Right lobe of liver (tissue), 6 donors: ENCODE measurements at regions not wholly inside any gene's neighbourhood (a gene's known extent, or its start where the extent isn't known, plus 50 kb on each side); places are given as distances from the start of the nearest gene placed in this dataset.
A peak's percentile ranks its signal among the peaks of the same experiment; 100 is the strongest.

Source experiments
- ATAC-seq, 4 donors: fragments of 200-7000 bp; cut with Tn5 transposase; one replicate each; pipeline ENCODE4 v1.9.1; 2020; ENCODE audit warnings: mild to moderate bottlenecking in 4 of 4, moderate library complexity in 4 of 4
- DNase-seq, 3 donors: peaks; one replicate each; pipeline ENCODE4 v3.0.0-alpha.2; 2020
- H3K27ac ChIP-seq, 3 donors: fragments of 200-600 bp; one replicate each; pipeline ENCODE4 v1.8.0; 2022
- H3K27me3 ChIP-seq, 2 donors: fragments of 200-600 bp; one replicate each; pipeline ENCODE4 v1.8.0; 2022
- H3K36me3 ChIP-seq, 4 donors: fragments of 200-600 bp; sonication (generic) in 1 of 4; one replicate each; pipeline versions ENCODE4 v1.5.1 to v1.8.0; 2017 to 2022; ENCODE audit warnings: control low read depth in 1 of 4
- H3K4me1 ChIP-seq, 4 donors: fragments of 200-600 bp; sonication (generic) in 1 of 4; one replicate each; pipeline versions ENCODE4 v1.5.1 to v1.8.0; 2017 to 2022; ENCODE audit warnings: control low read depth in 1 of 4
- H3K4me3 ChIP-seq, 3 donors: fragments of 200-600 bp; one replicate each; pipeline ENCODE4 v1.8.0; 2022
- H3K9me3 ChIP-seq, 4 donors: fragments of 200-600 bp; sonication (generic) in 1 of 4; one replicate each; pipeline versions ENCODE4 v1.5.1 to v1.8.0; 2017 to 2022; ENCODE audit warnings: control low read depth in 1 of 4
- POLR2A ChIP-seq: fragments of 450-650 bp; IDR thresholded peaks from one replicate; pipeline ENCODE4 v1.6.1; 2017; ENCODE audit warnings: antibody characterized with exemption, mild to moderate bottlenecking
- WGBS: methylation state at CpG from one replicate; pipeline ENCODE4 v1.1.6; 2018; ENCODE audit warnings: low coverage, low lambda C conversion rate; ENCODE audit not compliant: insufficient coverage; ENCODE audit errors: missing lambda C conversion rate; 5-methylcytosine and 5-hydroxymethylcytosine counted together
- intact Hi-C, 2 donors: fragments of 100-400 bp; cut with DNase I; formaldehyde crosslinking; loops; one replicate each; pipeline versions ENCODE4 v1.11.2 to v1.14.1; 2022
- TF ChIP-seq, protein P1 (sequence below), 4 donors: fragments of 200-600 bp in 3 of 4; fragments of 450-650 bp in 1 of 4; IDR thresholded peaks; one replicate each; pipeline versions ENCODE4 v1.5.1 to v1.8.0; 2016 to 2022; ENCODE audit warnings: antibody characterized with exemption in 4 of 4, mild to moderate bottlenecking in 2 of 4
- donor health status: DM: no; HTN: yes; CAD: no.
- donor health status: DM: no; HTN: no; CAD: no.
- donor health status: DM: no; HTN: no; CAD: no.
- donor health status: DM: no; HTN: yes; CAD: no.
- donor health status: DM: no; HTN: yes; CAD: no.

DNA sequence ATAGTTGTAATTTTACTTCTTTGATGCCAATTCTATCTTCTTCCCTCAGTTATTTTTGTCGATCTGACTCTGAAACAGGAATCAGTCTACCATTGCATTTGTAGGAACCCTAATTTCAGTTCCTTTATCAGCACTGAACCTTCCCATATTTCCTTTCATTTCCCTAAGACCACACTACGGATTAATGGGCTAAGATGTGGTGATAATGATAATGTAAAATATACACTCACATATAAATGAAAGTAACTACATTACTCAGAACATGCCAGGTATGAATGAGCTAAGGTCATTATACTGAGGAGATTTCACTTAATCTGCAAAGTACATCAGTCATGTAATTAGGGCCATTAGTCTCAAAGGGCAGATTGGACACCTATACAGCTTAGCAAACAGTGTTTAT, 60.2 kb upstream of the RFC3 start:
- intact Hi-C loops: no loop called here
- DNase-seq: no peak
- TF ChIP-seq, protein P1, sequence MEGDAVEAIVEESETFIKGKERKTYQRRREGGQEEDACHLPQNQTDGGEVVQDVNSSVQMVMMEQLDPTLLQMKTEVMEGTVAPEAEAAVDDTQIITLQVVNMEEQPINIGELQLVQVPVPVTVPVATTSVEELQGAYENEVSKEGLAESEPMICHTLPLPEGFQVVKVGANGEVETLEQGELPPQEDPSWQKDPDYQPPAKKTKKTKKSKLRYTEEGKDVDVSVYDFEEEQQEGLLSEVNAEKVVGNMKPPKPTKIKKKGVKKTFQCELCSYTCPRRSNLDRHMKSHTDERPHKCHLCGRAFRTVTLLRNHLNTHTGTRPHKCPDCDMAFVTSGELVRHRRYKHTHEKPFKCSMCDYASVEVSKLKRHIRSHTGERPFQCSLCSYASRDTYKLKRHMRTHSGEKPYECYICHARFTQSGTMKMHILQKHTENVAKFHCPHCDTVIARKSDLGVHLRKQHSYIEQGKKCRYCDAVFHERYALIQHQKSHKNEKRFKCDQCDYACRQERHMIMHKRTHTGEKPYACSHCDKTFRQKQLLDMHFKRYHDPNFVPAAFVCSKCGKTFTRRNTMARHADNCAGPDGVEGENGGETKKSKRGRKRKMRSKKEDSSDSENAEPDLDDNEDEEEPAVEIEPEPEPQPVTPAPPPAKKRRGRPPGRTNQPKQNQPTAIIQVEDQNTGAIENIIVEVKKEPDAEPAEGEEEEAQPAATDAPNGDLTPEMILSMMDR (IDR thresholded peaks at IDR 0.05): no peak
- TF ChIP-seq POLR2A: no peak
- Histone ChIP-seq H3K27me3 (no peaks in the 10 kb centered on the region), H3K27ac (no peak overlapping the region), H3K4me3 (no peak overlapping the region), H3K4me1 (no peaks in the 10 kb centered on the region), H3K9me3 (no peaks in the 10 kb centered on the region), H3K36me3 (no peaks in the 10 kb centered on the region)
- peak in 1 of 4 donors; percentile 40 for ATAC-seq
- 51% methylated on average over 2 of the region's 2 CpGs for WGBS

DNA sequence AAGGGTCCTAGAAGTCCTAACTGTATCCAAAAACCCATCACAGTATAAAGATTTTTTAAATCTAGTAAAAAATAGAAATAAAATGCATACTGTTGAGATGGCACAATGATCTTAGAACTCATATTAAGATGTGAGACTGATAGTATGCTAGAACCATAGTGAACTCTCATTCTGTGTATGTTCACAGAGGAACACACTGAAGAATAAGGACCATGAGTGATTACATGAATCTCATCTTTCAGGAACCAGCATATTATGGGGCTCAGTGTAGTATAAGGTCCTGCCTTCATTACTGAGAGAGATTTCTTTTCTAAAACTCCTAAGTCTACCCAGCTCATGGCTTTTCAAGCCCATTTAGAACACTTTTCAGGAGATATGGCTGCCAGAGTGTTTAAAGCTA, 59.8 kb upstream of the RFC3 start:
- intact Hi-C loops: no loop called here
- no peaks in the 10 kb centered on the region for H3K27me3 ChIP-seq
- no peak for TF ChIP-seq POLR2A
- TF ChIP-seq, protein P1 (IDR thresholded peaks at IDR 0.05): no peak

DNA sequence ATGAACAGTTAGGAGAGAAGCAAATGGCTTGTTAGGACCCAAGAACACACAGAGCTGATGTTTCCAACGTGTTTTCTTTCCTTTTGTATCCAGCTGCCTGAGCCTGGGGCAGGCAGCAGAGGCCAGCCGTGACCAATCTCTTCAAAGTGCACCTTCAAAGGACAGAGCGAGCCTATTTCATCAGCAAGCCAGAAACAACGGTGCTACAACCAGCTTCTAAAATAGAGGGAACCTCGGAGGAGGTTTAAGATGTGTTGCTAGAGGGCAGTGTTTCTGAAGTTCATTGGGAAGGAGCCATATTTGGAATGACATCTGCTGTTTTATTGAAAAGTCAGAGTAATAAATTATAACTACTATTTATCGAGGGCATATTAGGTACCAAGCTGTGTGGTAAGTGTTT, 56.2 kb upstream of the RFC3 start:
- DNase-seq (no peak), ATAC-seq (no peak)
- Histone ChIP-seq H3K4me3 (no peak overlapping the region), H3K27me3 (no peaks in the 10 kb centered on the region), H3K36me3 (no peaks in the 10 kb centered on the region), H3K4me1 (no peaks in the 10 kb centered on the region), H3K9me3 (no peaks in the 10 kb centered on the region), H3K27ac (no peak overlapping the region)
- WGBS: 69% methylated on average over 6 of the region's 6 CpGs
- intact Hi-C loops: no loop called here
- no peak for TF ChIP-seq POLR2A
- TF ChIP-seq, protein P1 (IDR thresholded peaks at IDR 0.05): no peak

More for the DNA sequence above, 59.8 kb upstream of the RFC3 start:
- H3K9me3 ChIP-seq: no peaks in the 10 kb centered on the region
- no peaks in the 10 kb centered on the region for H3K36me3 ChIP-seq
- H3K27ac ChIP-seq: no peak overlapping the region
- no peaks in the 10 kb centered on the region for H3K4me1 ChIP-seq
- no peak for ATAC-seq
- no peak overlapping the region for H3K4me3 ChIP-seq
- DNase-seq: no peak

DNA sequence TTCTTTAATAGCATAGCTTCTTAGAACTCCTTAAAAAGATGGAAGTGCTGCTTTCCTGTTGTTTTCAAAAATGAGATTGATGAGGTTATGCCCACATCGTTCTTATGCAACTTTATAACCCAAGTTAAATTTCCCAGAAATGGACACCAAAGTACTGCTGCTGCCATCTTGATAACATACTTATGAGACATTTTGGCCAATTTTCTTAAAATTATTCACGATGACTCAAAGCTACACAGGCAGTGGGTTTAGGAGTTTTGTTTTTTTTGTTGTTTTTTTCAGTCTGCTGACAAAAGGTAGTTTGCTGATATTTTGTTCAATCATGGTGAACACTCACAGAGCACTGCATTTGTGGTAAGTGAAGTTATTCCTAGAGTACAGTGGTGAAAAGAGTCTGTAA, 54.9 kb upstream of the RFC3 start:
- no peak for TF ChIP-seq POLR2A
- TF ChIP-seq, protein P1 (IDR thresholded peaks at IDR 0.05): no peak
- H3K4me1 ChIP-seq: no peaks in the 10 kb centered on the region
- no peak for ATAC-seq
- 59% methylated on average over 2 of the region's 2 CpGs for WGBS
- no peak overlapping the region for H3K4me3 ChIP-seq
- intact Hi-C loops: no loop called here
- no peaks in the 10 kb centered on the region for H3K36me3 ChIP-seq
- no peak overlapping the region for H3K27ac ChIP-seq
- H3K27me3 ChIP-seq: no peaks in the 10 kb centered on the region
- no peaks in the 10 kb centered on the region for H3K9me3 ChIP-seq
- DNase-seq: no peak

DNA sequence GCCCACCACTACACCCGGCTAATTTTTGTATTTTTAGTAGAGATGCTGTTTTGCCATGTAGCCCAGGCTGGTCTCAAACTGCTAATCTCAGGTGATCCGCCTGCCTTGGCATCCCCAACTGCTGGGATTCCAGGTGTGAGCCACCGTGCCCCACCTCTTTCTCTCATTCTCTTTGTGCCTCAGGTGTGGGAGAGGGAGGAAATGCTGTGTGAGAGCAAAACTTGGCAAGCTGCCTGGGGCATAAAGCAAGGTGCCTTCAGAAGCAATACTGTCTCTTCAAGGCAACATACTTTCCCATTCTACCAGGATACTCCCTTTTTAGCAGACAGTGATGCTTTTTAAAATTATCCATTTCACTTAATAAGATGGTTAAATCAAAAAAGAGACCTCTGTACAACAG, 53.2 kb upstream of the RFC3 start:
- no peak for ATAC-seq
- intact Hi-C loops: no loop called here
- Histone ChIP-seq H3K9me3 (no peaks in the 10 kb centered on the region), H3K27ac (no peak overlapping the region), H3K4me1 (no peaks in the 10 kb centered on the region), H3K27me3 (no peaks in the 10 kb centered on the region), H3K4me3 (no peak overlapping the region), H3K36me3 (no peaks in the 10 kb centered on the region)
- no peak for TF ChIP-seq POLR2A
- TF ChIP-seq, protein P1 (IDR thresholded peaks at IDR 0.05): no peak
- WGBS: 92% methylated on average over 2 of the region's 3 CpGs
- DNase-seq: no peak
